C4-2B (cell line): ENCODE measurements at regions not wholly inside any gene's neighbourhood (a gene's known extent, or its start where the extent isn't known, plus 50 kb on each side); places are given as distances from the start of the nearest gene placed in this dataset.

Experiments
- H3K27ac ChIP-seq: fragments of 450-650 bp; 2 replicates; pipeline ENCODE4 v1.5.1; 2017
- ZFX ChIP-seq: fragments of 450-650 bp; IDR thresholded peaks from 2 replicates; pipeline ENCODE4 v1.6.1; 2017
- TF ChIP-seq, protein P1 (sequence below): fragments of 450-650 bp; conservative IDR thresholded peaks from 2 replicates; pipeline ENCODE4 v1.5.1; 2017; ENCODE audit warnings: mild to moderate bottlenecking

DNA sequence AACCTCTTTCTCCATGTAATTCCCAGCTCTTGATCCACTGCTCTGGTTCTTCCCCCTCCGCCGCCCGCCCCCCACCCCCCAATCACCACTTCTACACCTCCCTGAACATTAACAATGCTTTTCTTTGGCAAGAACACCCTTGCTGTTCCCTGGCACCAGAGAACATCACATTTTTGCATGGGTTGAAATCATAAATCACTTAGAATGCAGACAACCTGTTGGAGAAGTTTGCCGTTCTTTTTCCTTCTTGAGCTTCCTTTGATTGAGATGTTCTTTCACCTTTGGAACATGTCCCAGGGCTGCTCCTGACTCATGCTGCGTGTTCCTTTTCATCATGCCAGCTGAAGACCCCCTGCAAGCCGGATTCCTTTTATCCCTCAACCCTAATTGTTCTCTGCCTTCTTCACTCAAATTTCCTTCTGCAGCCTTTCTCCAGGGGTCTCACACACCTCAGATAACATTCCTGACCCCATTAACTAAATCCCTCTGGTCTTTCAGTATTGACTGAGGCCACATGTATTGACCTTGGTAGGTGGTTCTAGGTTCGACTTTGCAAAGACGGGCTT, 294.1 kb upstream of the TMPO start:
- H3K27ac ChIP-seq = no peak overlapping the region
- no peak for TF ChIP-seq ZFX
- TF ChIP-seq, protein P1, sequence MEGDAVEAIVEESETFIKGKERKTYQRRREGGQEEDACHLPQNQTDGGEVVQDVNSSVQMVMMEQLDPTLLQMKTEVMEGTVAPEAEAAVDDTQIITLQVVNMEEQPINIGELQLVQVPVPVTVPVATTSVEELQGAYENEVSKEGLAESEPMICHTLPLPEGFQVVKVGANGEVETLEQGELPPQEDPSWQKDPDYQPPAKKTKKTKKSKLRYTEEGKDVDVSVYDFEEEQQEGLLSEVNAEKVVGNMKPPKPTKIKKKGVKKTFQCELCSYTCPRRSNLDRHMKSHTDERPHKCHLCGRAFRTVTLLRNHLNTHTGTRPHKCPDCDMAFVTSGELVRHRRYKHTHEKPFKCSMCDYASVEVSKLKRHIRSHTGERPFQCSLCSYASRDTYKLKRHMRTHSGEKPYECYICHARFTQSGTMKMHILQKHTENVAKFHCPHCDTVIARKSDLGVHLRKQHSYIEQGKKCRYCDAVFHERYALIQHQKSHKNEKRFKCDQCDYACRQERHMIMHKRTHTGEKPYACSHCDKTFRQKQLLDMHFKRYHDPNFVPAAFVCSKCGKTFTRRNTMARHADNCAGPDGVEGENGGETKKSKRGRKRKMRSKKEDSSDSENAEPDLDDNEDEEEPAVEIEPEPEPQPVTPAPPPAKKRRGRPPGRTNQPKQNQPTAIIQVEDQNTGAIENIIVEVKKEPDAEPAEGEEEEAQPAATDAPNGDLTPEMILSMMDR = no peak

DNA sequence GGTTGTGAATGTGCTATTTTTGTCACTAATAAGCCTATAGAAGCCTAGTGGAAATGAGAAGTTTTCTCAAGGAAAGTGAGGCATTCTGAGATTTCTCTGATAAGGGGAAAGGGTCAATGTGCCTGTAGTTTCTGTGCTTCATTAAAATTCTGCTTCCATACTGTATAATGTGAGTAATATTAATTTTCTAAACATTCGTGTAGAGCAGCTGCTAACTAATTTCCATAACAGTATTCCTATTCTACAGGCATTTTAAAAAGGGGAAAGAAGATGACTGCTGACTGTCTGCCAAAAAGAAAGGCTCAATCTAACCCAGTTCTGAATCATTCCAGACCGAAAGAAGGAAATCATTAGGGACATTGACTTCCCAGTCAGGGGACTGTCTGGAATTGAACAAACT, 293.3 kb upstream of the TMPO start:
- no peak overlapping the region for H3K27ac ChIP-seq
- TF ChIP-seq ZFX = no peak
- TF ChIP-seq, protein P1 = no peak

DNA sequence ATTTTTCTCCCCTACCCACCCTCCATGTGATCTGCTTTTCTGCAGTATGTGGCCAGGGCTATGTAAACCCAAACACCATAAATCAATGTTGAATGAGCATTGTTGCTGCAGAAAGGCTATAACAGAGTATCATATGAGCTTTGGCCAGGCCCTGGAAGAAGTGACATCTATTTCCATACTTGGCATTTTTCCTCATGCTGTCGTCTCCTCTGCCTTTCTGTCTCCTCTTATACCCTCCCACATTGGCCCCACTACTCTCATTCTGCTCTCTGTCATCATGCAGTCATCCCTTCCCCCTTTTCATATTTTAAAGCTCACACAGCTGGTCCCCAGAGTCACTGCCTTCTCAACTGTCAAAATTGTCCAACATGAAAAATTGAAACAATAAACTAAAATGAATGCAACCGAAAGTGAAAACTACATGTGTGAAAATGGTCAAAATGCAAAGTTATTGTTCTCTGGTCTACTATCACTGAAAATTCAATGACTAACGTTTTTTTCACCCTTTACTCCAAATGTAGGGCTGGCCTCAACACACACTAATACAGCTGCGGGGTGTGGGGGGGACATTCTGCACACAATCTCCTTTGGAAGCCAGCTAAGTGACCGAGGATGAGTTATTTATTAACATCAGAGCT, 290.7 kb upstream of the TMPO start:
- no peak for TF ChIP-seq ZFX
- TF ChIP-seq, protein P1 = no peak

DNA sequence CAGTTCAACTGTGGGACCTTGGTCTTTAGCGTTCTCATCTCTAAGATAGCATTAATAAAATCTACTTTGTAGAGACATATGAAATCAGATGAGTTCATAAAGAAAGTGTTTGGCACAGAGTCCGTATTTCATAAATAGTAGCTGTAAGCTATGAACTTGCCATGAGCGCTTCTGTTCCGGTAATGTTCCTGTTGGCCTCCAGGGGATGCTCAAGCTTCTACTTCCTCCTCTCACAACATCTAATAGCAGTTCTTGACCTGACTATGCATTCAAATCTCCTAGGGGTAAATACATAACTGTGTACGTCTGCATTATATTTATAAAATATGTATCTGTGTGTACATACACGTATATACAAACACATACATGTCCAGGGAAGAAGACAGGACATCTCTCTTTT, 288.2 kb upstream of the TMPO start:
- TF ChIP-seq ZFX = no peak
- TF ChIP-seq, protein P1 = peak; percentile 72
- H3K27ac ChIP-seq = no peak overlapping the region

More for the DNA sequence above, 290.7 kb upstream of the TMPO start:
- no peak overlapping the region for H3K27ac ChIP-seq

DNA sequence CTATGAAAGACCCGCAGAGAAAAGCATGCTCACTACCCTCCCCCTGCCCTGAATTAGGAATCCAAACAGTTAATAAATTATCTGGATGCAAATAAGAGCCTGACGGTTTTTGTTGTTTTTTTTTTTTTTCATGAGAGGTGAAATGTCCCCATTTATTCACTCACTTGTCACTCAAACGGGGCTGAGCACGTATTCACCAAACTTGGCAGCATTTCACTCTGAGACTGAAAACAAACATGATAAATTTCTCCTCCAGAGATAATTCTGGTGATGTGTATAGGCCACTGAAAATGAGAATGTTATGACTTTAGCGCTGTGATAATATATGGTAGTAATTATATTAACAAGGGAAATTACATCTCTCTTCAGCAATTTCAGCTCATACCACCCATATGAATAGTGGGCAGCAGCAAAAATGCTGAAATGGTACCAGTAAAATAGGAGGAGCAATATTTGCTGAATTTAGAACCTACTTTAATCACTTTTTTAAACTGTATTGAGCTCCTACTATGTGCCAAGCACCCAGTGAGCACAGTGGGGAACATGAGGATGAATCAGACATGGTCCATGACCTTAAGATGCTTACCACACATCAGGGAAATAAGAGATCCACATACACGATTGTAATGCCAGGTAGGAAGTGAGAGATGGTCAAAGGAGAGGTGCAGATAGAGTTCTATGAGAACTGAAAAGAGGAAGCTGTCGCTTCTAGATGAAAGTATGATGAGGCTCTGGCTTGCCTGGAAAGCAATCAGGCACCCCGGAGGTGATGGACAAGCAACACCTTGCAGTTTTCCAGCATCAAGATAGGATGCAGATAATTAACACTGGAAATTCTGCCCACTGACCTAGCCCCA, 286.5 kb upstream of the TMPO start:
- no peak overlapping the region for H3K27ac ChIP-seq
- TF ChIP-seq ZFX = no peak
- TF ChIP-seq, protein P1 = no peak

DNA sequence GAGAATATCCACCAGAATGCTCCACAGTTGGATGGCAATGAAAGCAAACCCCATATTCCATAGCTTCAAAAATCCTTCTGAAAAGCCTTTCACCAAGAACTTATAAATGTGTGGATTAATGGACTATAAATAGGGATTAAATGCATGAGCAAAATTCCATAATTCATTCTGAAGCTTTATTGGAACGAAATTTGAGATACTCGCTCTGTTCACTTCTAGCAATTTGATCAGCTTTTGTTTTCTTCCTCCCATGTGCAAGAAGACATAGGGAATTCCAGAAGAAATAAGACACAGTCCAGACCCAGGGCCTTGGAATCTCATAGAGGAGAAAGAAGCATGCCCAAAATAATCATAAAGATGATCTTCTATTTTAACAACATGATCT, 285.9 kb upstream of the TMPO start:
- H3K27ac ChIP-seq = no peak overlapping the region
- no peak for TF ChIP-seq ZFX
- TF ChIP-seq, protein P1 = no peak
